ENCODE measurements at regions not wholly inside any gene's neighbourhood (a gene's known extent, or its start where the extent isn't known, plus 50 kb on each side); places are given as distances from the start of the nearest gene placed in this dataset.

DNA sequence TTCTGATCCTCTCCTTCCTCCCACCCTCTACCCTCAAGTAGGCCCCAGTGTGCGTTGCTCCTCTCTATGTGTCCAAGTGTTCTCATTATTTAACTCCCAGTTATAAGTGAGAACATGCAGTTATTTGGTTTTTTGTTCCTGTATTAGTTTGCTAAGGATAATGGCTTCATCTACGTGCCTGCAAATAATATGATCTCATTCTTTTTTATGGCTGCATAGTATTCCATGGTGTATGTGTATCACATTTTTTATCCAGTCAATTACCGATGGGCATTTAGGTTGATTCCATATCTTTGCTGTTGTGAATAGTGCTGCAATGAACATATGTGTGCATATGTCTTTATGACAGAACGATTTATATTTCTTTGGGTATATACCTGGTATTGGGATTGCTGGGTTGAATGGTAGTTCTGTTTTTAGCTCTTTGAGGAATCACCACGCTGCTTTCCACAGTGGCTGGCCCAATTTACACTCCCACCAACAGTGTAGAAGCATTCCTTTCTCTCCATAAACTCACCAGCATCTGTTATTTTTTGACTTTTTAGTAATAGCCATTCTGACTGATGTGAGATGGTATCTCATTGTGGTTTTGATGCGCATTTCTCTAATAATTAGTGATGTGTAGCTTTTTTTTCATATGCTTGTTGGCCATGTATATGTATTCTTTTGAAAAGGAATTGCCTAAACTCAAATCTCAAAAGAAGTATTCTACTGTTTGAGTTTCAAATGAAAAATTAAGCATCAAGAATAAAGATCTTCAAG lies 116.9 kb downstream of the ETS2 start:
- DNase-seq = no peak

- no peak for DNase-seq
These were observed 116.0 kb downstream of the ETS2 start for GRCh38 chr21:38921511-38922251.

DNA sequence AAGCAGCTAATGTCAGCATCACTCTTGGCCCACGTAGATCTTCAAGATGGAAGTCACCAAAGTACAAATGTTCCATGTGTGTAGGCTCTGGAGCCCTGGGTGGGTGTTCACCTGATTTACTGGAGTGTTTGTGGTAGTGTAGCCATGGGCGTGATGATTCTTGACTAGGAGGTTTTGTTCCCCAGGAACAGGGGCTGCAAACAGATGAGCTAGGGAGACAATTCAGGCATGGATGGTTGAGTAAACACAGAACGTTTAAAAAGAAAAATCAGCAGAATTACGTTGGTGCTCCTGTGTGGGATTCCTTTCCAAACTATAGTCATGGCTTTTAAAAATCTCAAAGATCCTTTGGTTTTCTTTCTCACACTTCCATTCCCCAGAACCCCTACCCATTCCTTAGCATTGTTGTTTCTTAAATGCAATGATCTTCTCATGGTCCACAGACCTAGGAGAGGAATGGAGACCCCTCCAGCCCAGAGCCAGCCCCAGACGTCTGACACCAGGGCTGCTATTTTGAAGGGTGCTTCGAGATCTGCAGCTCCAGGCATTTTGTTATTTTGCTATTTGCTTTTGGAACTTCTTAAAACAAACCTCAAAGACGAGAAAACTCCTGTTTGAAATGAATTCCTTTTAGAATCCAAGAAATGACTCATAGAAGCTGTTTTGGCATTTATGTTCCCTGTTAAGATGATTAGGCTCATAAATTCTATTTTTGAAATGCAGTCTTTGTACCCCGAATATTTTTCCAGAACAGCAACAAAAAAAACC lies 115.1 kb downstream of the ETS2 start:
- no peak for DNase-seq

DNA sequence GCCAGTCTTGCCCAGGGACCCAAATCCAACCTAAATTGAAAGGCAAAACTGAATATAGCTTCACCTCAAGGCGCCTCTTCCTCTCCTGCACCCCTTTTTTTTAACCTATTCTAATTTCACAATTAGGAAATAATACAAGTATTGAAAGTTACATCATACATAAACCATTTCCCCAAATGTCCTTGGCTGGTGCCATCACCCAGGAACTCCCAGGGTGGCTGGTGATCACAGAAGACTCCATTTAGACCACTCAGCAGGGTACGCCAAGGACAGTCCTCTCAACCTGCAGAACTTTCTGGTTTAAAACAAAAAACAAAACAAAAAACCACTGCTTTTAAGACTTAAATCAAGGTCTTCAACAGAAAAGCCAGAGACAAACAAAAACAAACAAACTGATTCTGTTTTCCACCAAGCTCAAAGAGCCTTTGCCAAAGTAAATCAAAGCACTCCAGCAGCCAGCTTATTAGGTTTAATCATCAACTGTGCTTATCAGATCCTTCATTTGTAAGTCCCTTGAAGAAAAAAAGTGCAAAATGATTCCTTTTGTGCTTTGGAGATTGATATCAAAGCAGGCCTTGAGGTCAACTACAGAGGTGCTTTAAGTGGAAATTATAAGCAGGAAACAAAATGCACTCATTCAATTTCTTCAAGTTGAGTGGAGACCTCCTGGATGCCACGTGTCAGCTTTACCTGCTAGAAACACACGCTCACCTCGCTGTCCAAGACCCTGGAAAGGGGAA lies 113.0 kb downstream of the ETS2 start:
- DNase-seq = no peak

GRCh38 chr21:38917043-38917774 lies 111.5 kb downstream of the ETS2 start:
- peak; percentile 66 for DNase-seq

- DNase-seq = no peak
These were observed 110.7 kb downstream of the ETS2 start for GRCh38 chr21:38916214-38916964.

DNA sequence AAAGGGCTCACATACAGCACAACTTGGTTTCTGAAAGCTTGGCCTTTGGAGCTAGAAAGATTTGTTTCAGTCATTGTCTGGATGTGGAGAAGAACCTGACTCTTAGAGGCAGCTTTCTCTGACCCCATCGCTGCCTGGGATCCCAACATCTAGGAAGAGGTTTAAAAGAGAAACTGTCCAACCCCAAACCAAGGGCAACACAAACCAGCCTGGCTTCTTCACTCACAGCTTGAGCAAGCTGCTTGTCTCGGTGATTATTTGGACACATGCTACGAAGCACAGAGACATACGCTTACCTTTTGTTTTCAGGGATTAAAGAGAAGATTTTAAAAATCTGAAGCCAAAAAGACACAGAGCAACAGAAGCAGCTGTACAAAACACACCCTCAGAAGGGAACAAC lies 109.8 kb downstream of the ETS2 start:
- DNase-seq = no peak

GRCh38 chr21:38914528-38915293 lies 109.0 kb downstream of the ETS2 start:
- DNase-seq = peak; percentile 7

GRCh38 chr21:38913893-38914527 lies 108.3 kb downstream of the ETS2 start:
- no peak for DNase-seq

DNA sequence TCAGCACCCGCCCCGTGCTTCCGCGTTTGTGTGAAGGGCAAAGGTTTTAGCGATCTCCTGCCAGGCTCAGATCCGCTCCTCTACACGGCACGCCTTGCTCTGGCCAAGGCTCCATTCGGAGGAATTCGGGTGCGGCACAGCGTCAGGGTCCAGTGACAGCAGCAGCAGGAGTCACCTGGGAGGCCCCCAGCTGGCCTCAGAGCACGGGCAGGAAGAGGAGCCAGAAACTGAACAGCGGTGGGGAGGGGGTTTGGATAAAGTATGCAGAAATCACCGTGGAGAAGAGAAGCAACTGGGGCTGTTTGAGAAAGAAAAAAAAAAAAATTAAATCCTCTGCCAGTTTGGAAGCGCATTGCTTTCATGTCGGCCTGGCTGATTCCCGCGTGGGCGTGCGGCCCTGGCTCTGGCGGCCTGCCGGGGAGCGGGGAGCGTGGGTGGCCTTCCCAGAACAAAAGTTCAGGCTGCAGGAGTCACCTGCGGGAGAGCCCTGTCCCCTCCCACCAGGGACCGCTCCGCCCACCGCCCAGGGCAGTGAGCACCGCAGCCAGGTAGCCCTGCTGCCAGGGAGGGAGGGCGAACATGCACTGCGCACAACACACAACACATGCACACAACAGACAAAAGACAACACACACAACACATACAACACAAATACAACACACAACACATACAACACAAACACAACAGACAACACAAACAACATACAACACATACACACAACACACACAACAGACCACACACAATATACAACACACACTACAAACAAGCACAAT lies 107.6 kb downstream of the ETS2 start:
- peak; percentile 43 for DNase-seq

- no peak for DNase-seq
These were observed 107.0 kb downstream of the ETS2 start for GRCh38 chr21:38912789-38913119.

- DNase-seq = no peak
These were observed 106.4 kb downstream of the ETS2 start for GRCh38 chr21:38912102-38912629.

- no peak for DNase-seq
These were observed 105.9 kb downstream of the ETS2 start for GRCh38 chr21:38911484-38912101.

DNA sequence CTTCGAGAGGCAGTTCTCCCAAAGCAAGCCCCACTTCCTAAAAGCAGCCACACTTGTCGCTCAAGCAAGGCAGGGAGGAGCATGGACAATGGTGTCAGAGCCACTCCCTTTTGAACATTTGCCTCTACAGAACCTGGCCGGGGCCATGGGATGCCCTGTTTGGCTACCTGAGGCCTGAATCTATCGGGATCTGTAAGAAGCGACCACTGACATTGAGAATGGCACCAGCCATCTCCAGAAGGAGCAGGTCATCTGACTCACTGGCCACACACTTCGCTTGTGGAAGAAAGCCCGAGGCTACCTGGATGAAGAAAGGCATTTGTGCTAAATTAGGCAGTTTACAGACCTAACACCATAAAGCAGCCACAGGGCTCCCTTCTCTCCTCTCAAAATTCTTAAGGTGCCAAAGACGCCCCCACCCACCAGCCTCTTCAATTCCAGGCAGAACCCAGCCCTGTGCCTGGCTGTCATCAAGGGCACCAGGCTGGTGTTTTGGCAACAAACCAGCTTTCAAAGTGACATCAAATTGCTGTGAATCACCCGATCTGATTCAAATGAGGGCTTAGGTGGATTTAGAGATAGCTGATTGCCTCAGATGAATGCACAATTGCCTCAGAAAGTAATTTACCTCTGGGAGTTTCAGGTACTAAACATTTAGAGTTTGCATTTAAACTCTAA lies 104.8 kb downstream of the ETS2 start:
- DNase-seq = no peak

DNA sequence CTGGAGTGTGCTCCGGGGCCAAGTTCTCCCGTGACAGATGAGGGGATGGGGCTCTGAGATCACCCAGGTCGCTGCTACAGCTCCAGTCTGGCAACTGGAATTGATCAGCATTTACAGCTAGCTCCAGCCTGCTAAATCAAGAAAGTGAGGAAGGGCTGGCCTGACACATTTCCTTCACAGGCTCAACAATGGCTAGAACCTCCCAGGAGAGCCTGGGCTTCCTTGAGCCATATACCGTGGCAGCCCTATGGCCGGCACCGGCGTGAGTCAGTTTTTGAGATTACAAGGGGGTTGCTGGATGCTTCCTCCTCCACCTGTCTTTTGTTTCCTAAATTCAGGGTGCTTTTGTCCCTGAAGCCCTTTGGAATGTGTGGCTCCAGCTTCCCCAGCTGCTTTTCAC lies 104.2 kb downstream of the ETS2 start:
- no peak for DNase-seq

- DNase-seq = no peak
These were observed 103.4 kb downstream of the ETS2 start for GRCh38 chr21:38909109-38909508.

DNA sequence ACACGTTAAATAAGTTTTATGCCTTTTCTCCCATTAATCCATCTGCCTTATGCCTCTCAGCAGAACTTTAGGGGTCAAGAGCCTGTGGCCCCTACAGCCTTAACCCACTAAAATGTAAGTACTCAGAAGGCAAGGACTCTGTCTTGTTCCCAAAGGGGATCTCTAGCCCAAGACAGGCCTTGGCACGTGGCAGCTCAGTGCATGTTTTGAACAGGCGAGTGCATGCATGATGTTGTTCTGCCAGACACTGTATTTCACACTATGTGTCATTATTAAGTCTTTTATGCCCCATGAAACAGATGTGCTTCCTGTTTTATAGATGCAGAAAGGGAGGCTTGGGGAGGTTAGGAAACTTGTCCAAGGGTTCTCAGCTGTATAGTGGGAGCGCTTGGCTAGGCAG lies 102.8 kb downstream of the ETS2 start:
- DNase-seq = no peak

DNA sequence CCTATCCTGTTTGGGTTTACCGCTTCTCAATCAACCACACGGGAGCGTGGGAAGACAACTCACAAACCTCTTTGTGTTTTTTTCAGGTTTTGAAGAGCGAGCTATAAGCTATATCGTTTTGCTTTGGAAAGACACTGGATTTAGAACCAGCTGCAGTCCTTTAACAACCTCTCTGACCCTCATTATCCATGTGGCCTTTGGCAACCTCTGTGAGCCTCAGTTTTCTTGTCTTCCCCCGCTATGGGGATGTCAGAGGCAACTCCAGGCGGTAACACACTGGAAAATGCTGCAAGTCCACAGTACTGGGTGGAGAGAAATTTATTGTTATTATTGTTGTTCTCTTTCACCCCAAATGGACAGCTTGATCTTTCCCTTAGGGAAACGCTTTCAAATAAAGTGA lies 100.0 kb downstream of the ETS2 start:
- no peak for DNase-seq
